Activated T-helper 2 cell treated with anti-CD3 and anti-CD28 coated beads, Interferon-gamma antibody, Interleukin-2, Interleukin-4, amounts not matched to agents 10 μg/mL and 5 μg/mL and 100 μg/mL, durations not matched to agents 14 hours and 24 hours and 36 hours (primary cell): ENCODE measurements at regions not wholly inside any gene's neighbourhood (a gene's known extent, or its start where the extent isn't known, plus 50 kb on each side); places are given as distances from the start of the nearest gene placed in this dataset.
"Not testable (repeated sequence)": the region's sequence is repeated elsewhere in the genome, so short reads cannot be mapped to it uniquely, and the experiment has no call there.

Source experiments
- DNase-seq: peaks from one replicate; pipeline ENCODE4 v3.0.0; 2021; ENCODE audit warnings: low spot score
- H3K27ac Mint-ChIP-seq: one replicate; pipeline ENCODE4 v1.8.0; 2021; ENCODE audit warnings: mixed read lengths
- H3K27me3 Mint-ChIP-seq: one replicate; pipeline ENCODE4 v1.8.0; 2021; ENCODE audit warnings: low read depth, mixed read lengths
- H3K36me3 Mint-ChIP-seq: one replicate; pipeline ENCODE4 v1.8.0; 2021; ENCODE audit warnings: low read depth, mixed read lengths
- H3K4me1 Mint-ChIP-seq: one replicate; pipeline ENCODE4 v1.8.0; 2021; ENCODE audit warnings: low read depth, mixed read lengths
- H3K4me3 Mint-ChIP-seq: one replicate; pipeline ENCODE4 v1.8.0; 2021; ENCODE audit warnings: low read depth, mild to moderate bottlenecking, moderate library complexity, mixed read lengths
- H3K9me3 Mint-ChIP-seq: one replicate; pipeline ENCODE4 v1.8.0; 2021; ENCODE audit warnings: mixed read lengths
- intact Hi-C: fragments of 100-400 bp; cut with micrococcal nuclease; formaldehyde crosslinking; loops from one replicate; pipeline ENCODE4 v1.15.1; 2023

DNA sequence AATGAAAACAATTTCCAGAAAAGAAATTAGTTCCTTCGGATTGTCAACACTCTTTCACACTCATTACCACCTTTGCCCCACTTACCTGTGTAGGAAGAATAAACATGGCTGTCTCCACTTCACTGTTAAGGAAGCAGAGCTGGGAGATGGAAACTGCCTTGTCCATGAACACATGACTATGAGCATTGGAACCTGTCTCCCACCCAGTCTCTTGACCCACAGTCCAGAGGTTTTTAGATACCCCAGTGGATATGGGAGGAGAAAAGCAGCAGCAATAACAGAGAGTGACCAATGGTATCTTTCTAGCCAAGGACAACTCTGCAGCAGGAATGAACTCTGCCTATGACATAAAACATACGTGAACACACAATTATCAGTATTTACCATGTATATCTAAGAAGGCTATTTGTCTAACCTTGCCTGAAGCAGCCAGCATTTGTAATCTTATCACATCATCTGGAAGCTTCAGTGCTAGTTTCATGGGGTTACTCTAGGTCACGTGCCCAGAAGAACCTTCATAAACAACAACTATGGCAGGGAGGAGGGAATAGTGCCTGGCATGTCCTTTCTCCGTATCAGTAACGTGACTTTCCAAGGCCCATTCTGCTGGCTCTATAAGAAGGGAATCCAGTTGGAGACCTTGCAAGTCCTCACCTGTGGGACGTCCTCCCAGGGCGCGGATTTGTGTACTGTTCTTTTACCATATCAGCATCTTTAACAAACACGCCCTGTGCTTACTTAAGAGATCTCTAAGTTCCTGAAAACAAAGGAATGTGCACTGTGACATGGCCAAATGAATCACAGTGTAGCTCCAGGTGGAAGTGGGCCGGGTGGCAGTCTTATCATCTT lies 221.8 kb upstream of the UBL3 start:
- no peak overlapping the region for H3K4me3 Mint-ChIP-seq
- intact Hi-C loops: no loop called here
- no peak for DNase-seq
- no peak overlapping the region for H3K27ac Mint-ChIP-seq
- peaks cover 4% of the 10 kb centered on the region for H3K27me3 Mint-ChIP-seq
- H3K36me3 Mint-ChIP-seq: no peaks in the 10 kb centered on the region
- H3K4me1 Mint-ChIP-seq: no peaks in the 10 kb centered on the region
- no peaks in the 10 kb centered on the region for H3K9me3 Mint-ChIP-seq

DNA sequence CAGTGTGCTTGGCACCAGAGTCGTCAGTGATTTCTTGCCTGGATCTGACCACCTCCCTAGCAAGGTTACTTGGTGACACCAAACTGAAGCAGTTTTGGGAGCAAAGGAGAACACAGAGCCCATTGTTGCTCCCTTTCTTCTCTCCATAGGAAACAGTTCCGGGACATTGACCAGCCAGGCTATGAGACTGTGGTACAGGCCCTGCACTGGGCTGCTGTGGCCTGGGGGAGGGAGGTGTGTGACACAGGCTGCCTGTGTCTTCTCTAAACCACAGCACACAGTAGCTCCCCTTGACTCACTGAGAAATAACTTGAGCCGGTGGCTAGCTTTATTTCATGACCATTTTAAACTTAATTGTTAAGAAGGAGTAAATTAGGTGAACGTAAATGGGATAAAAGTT lies 214.8 kb upstream of the UBL3 start:
- no peaks in the 10 kb centered on the region for H3K4me1 Mint-ChIP-seq
- intact Hi-C loops: no loop called here
- DNase-seq: no peak
- peaks cover 3% of the 10 kb centered on the region for H3K9me3 Mint-ChIP-seq
- H3K27me3 Mint-ChIP-seq: peaks cover 8% of the 10 kb centered on the region
- H3K4me3 Mint-ChIP-seq: no peak overlapping the region
- no peaks in the 10 kb centered on the region for H3K36me3 Mint-ChIP-seq
- no peak overlapping the region for H3K27ac Mint-ChIP-seq

DNA sequence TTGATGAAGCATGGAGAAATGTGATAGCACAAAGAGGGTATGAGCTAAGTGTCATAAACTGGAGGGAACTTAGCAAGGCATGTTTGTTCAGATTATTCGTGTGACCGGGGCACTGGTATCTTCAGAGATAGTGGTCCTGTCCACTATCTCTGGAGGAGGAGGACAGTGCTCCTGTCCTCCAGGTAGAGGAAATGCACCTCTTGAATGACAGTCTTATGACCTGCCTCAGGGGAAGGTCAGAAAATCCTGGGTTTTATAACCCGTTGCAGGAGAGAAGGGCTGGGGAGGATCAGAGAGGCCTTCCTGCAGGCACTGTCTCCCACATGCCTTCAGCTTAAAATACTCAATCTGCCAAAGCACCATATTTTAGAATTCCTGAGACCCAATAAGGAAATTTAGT lies 213.5 kb upstream of the UBL3 start:
- H3K4me1 Mint-ChIP-seq: no peaks in the 10 kb centered on the region
- H3K27me3 Mint-ChIP-seq: peaks cover 11% of the 10 kb centered on the region
- no peak overlapping the region for H3K4me3 Mint-ChIP-seq
- no peaks in the 10 kb centered on the region for H3K36me3 Mint-ChIP-seq
- no peak for DNase-seq
- no peak overlapping the region for H3K27ac Mint-ChIP-seq
- H3K9me3 Mint-ChIP-seq: peaks cover 13% of the 10 kb centered on the region
- intact Hi-C loops: no loop called here

DNA sequence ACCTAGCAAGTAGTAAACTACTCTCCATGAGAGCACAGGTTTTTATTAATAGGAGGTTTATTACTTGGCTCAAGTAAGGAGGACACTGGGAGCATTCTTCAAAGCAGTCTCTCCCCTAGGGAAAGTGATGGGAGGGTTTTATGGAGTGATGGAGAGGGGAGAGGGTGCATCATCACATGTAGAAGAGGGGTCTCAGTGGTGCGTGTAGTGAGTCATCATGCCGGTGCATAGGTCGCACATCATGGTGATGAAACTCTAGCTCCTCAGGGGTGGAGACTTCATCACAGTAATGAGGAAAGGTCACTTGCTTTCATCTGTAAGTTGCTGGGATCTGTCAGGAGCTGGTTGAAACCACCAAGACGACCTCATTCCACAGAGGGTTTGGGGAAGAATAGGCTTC lies 210.8 kb upstream of the UBL3 start:
- Mint-ChIP-seq H3K4me1 (no peaks in the 10 kb centered on the region), H3K9me3 (peaks cover 24% of the 10 kb centered on the region), H3K27me3 (peaks cover 18% of the 10 kb centered on the region), H3K27ac (no peak overlapping the region), H3K4me3 (no peak overlapping the region), H3K36me3 (peaks cover 4% of the 10 kb centered on the region)
- intact Hi-C loops: no loop called here
- DNase-seq: no peak

DNA sequence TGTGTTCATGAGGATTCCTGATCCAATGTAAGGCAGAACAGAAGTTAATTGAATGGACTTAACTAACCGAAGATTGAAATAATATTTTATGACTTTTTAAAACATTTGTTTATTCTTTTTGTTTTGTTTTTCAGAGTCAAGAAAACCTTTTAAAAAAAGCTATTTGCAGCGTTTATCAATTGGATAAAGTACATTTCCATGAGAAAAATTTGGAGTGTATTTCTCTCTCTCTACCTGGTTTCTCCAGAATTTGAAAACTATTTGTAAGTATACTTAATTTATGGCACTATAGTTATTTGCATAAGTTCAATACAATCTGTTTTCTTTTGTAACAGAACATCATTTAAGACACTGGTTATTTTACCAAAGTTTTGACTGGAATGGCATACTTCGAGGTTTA lies 208.0 kb upstream of the UBL3 start:
- no peak for DNase-seq
- H3K4me1 Mint-ChIP-seq: no peaks in the 10 kb centered on the region

DNA sequence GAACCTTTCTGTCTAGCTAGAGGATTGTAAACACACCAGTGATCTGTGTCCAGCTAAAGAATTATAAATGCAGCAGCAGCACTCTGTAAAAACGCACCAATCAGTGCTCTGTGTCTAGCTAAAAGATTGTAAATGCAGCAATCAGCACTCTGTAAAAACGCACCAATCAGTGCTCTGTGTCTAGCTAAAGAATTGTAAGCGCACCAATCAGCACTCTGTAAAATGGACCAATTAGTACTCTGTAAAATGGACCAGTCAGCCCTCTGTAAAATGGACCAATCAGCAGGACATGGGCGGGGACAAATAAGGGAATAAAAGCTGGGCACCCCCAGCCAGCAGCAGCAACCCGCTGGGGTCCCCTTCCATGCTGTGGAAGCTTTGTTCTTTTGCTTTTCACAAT lies 204.1 kb upstream of the UBL3 start:
- peaks cover 21% of the 10 kb centered on the region for H3K4me1 Mint-ChIP-seq
- intact Hi-C loops: not testable (repeated sequence)

More for the DNA sequence above, 208.0 kb upstream of the UBL3 start:
- Mint-ChIP-seq H3K9me3 (peaks cover 24% of the 10 kb centered on the region), H3K36me3 (peaks cover 4% of the 10 kb centered on the region), H3K4me3 (no peak overlapping the region), H3K27ac (no peak overlapping the region), H3K27me3 (peaks cover 24% of the 10 kb centered on the region)
- intact Hi-C loops: no loop called here

DNA sequence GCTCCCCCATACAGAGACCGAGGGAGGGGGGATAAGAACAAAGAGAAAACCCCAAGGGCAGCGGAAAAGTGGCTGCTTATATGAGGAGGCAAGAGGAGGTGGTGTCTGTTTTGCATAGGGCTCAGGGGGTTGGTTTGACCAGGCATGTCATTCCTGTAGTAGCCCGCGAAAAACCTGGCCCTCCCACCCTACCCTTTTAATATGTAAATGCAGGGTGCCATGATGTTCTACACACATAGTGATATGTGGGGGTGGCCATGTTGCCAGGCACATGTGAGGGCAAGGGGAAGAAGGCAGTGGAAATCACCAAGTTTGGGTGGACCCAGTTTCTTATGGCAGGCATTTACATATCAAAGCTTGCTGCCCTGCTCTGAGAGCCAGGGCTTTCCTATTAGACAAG lies 203.5 kb upstream of the UBL3 start:
- Mint-ChIP-seq H3K27me3 (peaks cover 15% of the 10 kb centered on the region), H3K36me3 (peaks cover 4% of the 10 kb centered on the region), H3K4me3 (no peak overlapping the region), H3K27ac (no peak overlapping the region), H3K9me3 (peaks cover 12% of the 10 kb centered on the region), H3K4me1 (peaks cover 27% of the 10 kb centered on the region)
- no peak for DNase-seq
- intact Hi-C loops: no loop called here

More for the DNA sequence above, 204.1 kb upstream of the UBL3 start:
- peaks cover 18% of the 10 kb centered on the region for H3K9me3 Mint-ChIP-seq
- DNase-seq, H3K4me3 Mint-ChIP-seq, H3K36me3 Mint-ChIP-seq, H3K27ac Mint-ChIP-seq: not testable (repeated sequence)
- peaks cover 17% of the 10 kb centered on the region for H3K27me3 Mint-ChIP-seq

DNA sequence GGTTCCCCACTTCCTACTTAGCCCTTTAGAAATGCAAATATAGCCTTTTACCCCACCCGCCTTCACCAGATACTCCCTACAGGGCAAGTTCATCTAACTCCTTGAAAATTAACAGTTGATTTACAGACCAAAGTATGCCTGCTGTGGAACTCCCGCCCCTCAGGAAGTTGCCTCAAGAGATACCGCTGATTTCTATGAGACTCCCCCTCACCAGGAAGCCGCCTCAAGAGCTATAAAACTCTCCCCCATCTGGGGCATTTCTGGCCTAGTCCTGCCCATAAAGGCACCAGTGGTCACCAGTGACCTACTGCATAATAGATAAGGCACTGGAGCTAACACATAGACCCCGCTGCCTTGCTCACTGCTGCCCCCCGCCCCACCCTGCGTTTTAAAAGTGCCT lies 201.7 kb upstream of the UBL3 start:
- intact Hi-C loops: no loop called here
- Mint-ChIP-seq H3K9me3 (peaks cover 4% of the 10 kb centered on the region), H3K27me3 (peaks cover 15% of the 10 kb centered on the region), H3K27ac (no peak overlapping the region), H3K36me3 (peaks cover 4% of the 10 kb centered on the region), H3K4me1 (peaks cover 46% of the 10 kb centered on the region), H3K4me3 (no peak overlapping the region)
- DNase-seq: no peak

DNA sequence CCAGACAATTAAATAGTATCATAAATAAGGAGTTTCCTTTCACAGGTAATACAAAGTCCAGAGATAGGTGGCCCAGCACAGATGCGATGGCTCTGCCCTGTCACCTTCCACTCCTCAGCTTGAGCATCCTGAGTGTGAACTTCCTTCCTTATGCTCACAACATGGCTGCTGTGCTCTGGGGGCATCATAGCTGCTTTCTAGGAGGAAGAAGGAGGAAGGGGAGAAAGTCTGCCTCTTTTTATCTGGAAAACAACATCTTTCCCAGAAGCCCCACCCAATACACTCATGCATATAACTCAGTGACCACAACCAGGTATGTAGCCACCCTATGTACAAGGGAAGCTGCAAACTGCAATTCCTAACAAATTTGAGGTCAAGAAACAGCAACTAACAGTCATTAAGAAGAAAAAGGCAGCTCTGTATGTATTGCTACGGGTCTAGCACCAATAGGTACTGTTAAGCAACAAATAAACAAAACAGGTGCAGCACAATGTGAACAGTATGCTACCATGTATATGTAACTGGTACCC lies 201.2 kb upstream of the UBL3 start:
- no peaks in the 10 kb centered on the region for H3K9me3 Mint-ChIP-seq
- no peaks in the 10 kb centered on the region for H3K36me3 Mint-ChIP-seq
- H3K27ac Mint-ChIP-seq: no peak overlapping the region
- H3K27me3 Mint-ChIP-seq: peaks cover 11% of the 10 kb centered on the region
- H3K4me1 Mint-ChIP-seq: peaks cover 51% of the 10 kb centered on the region
- DNase-seq: no peak
- intact Hi-C loops: no loop called here
- H3K4me3 Mint-ChIP-seq: no peak overlapping the region

DNA sequence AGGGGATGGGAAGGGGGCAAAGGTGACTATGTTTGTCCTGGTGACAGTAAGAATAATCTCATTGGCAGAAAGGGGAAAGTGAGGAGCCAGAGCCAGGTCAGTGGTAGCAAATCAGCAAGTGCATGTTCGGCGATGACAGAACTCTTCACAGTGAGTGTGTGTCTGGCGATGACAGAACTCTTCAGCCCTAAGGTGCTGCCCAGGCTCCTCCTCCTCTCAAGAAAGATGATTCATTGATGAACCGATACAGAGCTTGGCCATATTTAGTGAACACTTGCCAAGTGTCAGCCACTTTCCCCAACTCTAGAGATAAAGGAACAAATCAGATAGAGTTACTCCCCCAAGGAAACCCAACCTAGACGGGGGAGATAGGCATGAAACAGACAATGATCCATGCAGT lies 199.3 kb upstream of the UBL3 start:
- no peak overlapping the region for H3K4me3 Mint-ChIP-seq
- no peaks in the 10 kb centered on the region for H3K9me3 Mint-ChIP-seq
- intact Hi-C loops: loop anchor here (5.0 to 10.0 kb wide), 2 partner anchors 47 to 115 kb away; no protein-coding TSS in a partner anchor
- H3K4me1 Mint-ChIP-seq: peaks cover 57% of the 10 kb centered on the region
- H3K27ac Mint-ChIP-seq: no peak overlapping the region
- no peak for DNase-seq
- no peaks in the 10 kb centered on the region for H3K36me3 Mint-ChIP-seq
- peaks cover 5% of the 10 kb centered on the region for H3K27me3 Mint-ChIP-seq

DNA sequence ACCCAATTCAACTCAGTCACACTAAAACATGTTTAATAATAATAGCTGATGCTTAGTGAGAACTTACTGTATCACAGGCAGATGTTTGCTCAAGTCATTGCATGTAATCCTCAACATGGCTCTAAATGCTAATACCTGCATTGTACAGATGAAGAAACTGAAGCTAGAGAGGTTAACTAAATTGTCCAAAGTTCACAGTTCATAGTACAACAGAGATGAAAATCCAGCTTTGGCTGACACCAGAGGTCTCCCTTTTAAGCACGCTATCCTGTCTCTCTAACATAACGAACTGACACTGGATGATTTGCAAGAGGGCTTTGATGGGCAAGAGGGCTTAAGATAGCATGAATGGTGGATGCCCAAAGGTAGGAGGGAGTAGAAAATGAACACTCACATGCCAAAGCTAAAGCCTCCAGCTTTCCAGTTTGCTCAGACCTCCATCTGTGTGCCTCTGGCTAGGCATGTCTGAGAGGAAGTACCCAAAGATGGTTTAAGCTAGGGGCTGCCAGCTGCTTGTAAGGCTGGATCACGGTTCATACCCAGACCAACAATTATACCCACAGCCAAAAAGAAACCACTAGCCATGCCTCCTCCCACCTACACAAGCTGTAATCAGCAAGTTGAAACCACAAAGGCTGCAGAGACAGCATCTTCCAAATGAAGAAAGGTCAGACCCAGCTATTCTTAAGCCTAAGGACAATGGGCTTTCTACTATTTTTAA lies 196.9 kb upstream of the UBL3 start:
- peak overlapping the region; percentile 31 for H3K27ac Mint-ChIP-seq
- H3K27me3 Mint-ChIP-seq: no peaks in the 10 kb centered on the region
- no peaks in the 10 kb centered on the region for H3K36me3 Mint-ChIP-seq

DNA sequence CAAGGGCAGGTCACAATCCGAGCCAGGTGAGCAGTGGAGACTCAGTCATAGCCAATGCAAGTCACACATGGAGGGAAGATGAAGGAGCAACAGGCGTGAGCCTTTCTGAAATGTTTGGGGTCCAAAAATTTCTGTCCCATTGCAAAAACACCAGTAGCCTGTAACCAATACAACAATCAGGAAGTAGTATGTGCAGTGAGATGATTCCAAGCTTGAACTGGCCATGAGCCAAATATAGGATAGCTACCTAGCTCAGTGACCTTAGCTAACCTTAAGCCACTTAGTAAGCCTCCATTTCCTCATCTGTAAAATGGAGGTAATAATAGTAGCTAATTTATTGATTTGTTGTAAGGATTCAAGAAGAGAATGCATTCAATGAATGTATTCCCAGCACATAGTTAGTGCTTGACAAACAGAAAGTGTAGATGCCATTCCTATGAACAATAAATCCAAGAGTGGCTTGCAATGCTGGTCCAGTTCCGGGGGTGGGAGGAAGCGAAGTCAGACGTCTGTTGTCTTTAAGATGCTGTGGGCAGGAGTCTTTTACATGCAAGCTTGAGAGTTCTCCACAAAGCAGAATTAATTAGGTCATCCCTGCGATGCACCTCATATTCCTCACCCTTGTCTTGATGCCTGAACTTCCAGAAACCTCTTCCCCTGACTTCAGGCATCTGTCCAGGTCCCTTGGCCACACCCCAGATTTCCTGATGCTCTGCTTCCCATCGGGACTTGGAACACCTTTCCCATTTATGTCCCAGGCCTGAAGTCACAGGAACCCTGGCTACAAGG lies 195.7 kb upstream of the UBL3 start:
- H3K27ac Mint-ChIP-seq: no peak overlapping the region
- no peak for DNase-seq
- intact Hi-C loops: loop anchor here (5.0 to 10.0 kb wide), 2 partner anchors 44 to 111 kb away; no protein-coding TSS in a partner anchor

More for the DNA sequence above, 196.9 kb upstream of the UBL3 start:
- no peak overlapping the region for H3K4me3 Mint-ChIP-seq
- intact Hi-C loops: loop anchor here (5.0 to 10.0 kb wide), 2 partner anchors 45 to 113 kb away; no protein-coding TSS in a partner anchor
- no peaks in the 10 kb centered on the region for H3K9me3 Mint-ChIP-seq
- H3K4me1 Mint-ChIP-seq: peaks cover 55% of the 10 kb centered on the region
- peak; percentile 21 for DNase-seq

More for the DNA sequence above, 195.7 kb upstream of the UBL3 start:
- Mint-ChIP-seq H3K9me3 (no peaks in the 10 kb centered on the region), H3K4me1 (peaks cover 45% of the 10 kb centered on the region), H3K27me3 (peaks cover under 1% of the 10 kb centered on the region), H3K36me3 (no peaks in the 10 kb centered on the region), H3K4me3 (no peak overlapping the region)
